Endodermal cell (in vitro differentiated cells): ENCODE measurements at regions not wholly inside any gene's neighbourhood (a gene's known extent, or its start where the extent isn't known, plus 50 kb on each side); places are given as distances from the start of the nearest gene placed in this dataset.

Experiments used
- DNase-seq: peaks from one replicate; pipeline ENCODE4 v3.0.0-alpha.2; 2017
- H3K27ac ChIP-seq: 2 replicates; pipeline ENCODE4 v1.5.1; 2013; ENCODE audit warnings: mild to moderate bottlenecking, low read depth, low read length, moderate library complexity
- H3K27me3 ChIP-seq: 2 replicates; pipeline ENCODE4 v1.6.1; 2013; ENCODE audit warnings: mild to moderate bottlenecking, low read length, moderate library complexity; ENCODE audit not compliant: insufficient read depth, control insufficient read depth, poor library complexity, severe bottlenecking
- H3K36me3 ChIP-seq: 2 replicates; pipeline ENCODE4 v1.7.0; 2013; ENCODE audit warnings: mild to moderate bottlenecking, low read length, moderate library complexity; ENCODE audit not compliant: control insufficient read depth, insufficient read depth
- H3K4me1 ChIP-seq: one replicate; pipeline ENCODE4 v1.7.0; 2013; ENCODE audit warnings: low read length; ENCODE audit not compliant: control insufficient read depth, insufficient read depth
- H3K4me3 ChIP-seq: 2 replicates; pipeline ENCODE4 v1.5.1; 2013; ENCODE audit warnings: mild to moderate bottlenecking, low read length, moderate library complexity
- H3K9ac ChIP-seq: 2 replicates; pipeline ENCODE4 v1.6.1; 2013; ENCODE audit warnings: mild to moderate bottlenecking, low read length, moderate library complexity; ENCODE audit not compliant: poor library complexity, severe bottlenecking; ENCODE audit errors: extremely low read depth
- H3K9me3 ChIP-seq: 2 replicates; pipeline ENCODE4 v1.6.1; 2013; ENCODE audit warnings: mild to moderate bottlenecking, low read length, moderate library complexity; ENCODE audit not compliant: control insufficient read depth
- H3K27ac Mint-ChIP-seq: 2 replicates; pipeline ENCODE4 v1.8.0; 2020; ENCODE audit warnings: mixed read lengths
- H3K27me3 Mint-ChIP-seq: 2 replicates; pipeline ENCODE4 v1.8.0; 2021; ENCODE audit warnings: mild to moderate bottlenecking, mixed read lengths; ENCODE audit not compliant: insufficient read depth
- H3K36me3 Mint-ChIP-seq: 2 replicates; pipeline ENCODE4 v1.8.0; 2020; ENCODE audit warnings: low read depth, mixed read lengths
- H3K4me1 Mint-ChIP-seq: 2 replicates; pipeline ENCODE4 v1.8.0; 2020; ENCODE audit warnings: mixed read lengths
- H3K4me3 Mint-ChIP-seq: 2 replicates; pipeline ENCODE4 v1.8.0; 2020; ENCODE audit warnings: mild to moderate bottlenecking, moderate library complexity, mixed read lengths
- H3K9me3 Mint-ChIP-seq: 2 replicates; pipeline ENCODE4 v1.8.0; 2020; ENCODE audit warnings: mild to moderate bottlenecking, mixed read lengths
- CTCF ChIP-seq: fragments of 200-600 bp; sonication (generic); conservative IDR thresholded peaks from 2 replicates; pipeline ENCODE4 v1.5.0; 2021; ENCODE audit warnings: antibody characterized with exemption, mild to moderate bottlenecking
- WGBS, 2 experiments: methylation state at CpG; one replicate each; pipeline versions ENCODE4 v1.1.5 to v1.1.7; 2013; ENCODE audit warnings: missing lambda C conversion rate in 2 of 2, mixed read lengths in 1 of 2; ENCODE audit not compliant: insufficient coverage in 1 of 2, insufficient read length in 1 of 2; 5-methylcytosine and 5-hydroxymethylcytosine counted together

GRCh38 chr4:34964613-34965012 lies 1279.7 kb downstream of the ARAP2 start:
- peaks cover 29% of the 10 kb centered on the region for H3K4me1 Mint-ChIP-seq
- peak overlapping the region; percentile 74 for H3K27ac Mint-ChIP-seq
- Histone ChIP-seq H3K4me1 (no peaks in the 10 kb centered on the region), H3K36me3 (no peaks in the 10 kb centered on the region), H3K9me3 (no peaks in the 10 kb centered on the region), H3K27me3 (no peaks in the 10 kb centered on the region), H3K9ac (no peak overlapping the region), H3K4me3 (peak overlapping the region; percentile 38), H3K27ac (no peak overlapping the region)
- no peak for DNase-seq
- no peaks in the 10 kb centered on the region for H3K9me3 Mint-ChIP-seq
- WGBS, 2 experiments, result 0% methylated on average over 1 of the region's 2 CpGs; no CpG with 5 or more reads in 1 of the 2 experiments
- no peaks in the 10 kb centered on the region for H3K27me3 Mint-ChIP-seq
- TF ChIP-seq CTCF, result no peak
- H3K4me3 Mint-ChIP-seq, result no peak overlapping the region
- no peaks in the 10 kb centered on the region for H3K36me3 Mint-ChIP-seq

GRCh38 chr4:34972189-34972588 lies 1272.1 kb downstream of the ARAP2 start:
- Mint-ChIP-seq H3K36me3 (no peaks in the 10 kb centered on the region), H3K4me3 (no peak overlapping the region), H3K27ac (no peak overlapping the region), H3K27me3 (no peaks in the 10 kb centered on the region), H3K9me3 (no peaks in the 10 kb centered on the region), H3K4me1 (peaks cover 21% of the 10 kb centered on the region)
- 86 to 97% methylated on average over 3 of the region's 3 CpGs for WGBS, 2 experiments
- Histone ChIP-seq H3K4me1 (no peaks in the 10 kb centered on the region), H3K9ac (no peak overlapping the region), H3K36me3 (no peaks in the 10 kb centered on the region), H3K27me3 (no peaks in the 10 kb centered on the region), H3K27ac (no peak overlapping the region), H3K9me3 (no peaks in the 10 kb centered on the region), H3K4me3 (no peak overlapping the region)
- DNase-seq, result no peak
- no peak for TF ChIP-seq CTCF

- no peak overlapping the region for H3K4me3 Mint-ChIP-seq
- H3K27ac Mint-ChIP-seq, result peak overlapping the region; percentile 16
- no peak for TF ChIP-seq CTCF
- Histone ChIP-seq H3K4me3 (no peak overlapping the region), H3K27me3 (no peaks in the 10 kb centered on the region), H3K36me3 (no peaks in the 10 kb centered on the region), H3K27ac (no peak overlapping the region), H3K4me1 (no peaks in the 10 kb centered on the region), H3K9me3 (no peaks in the 10 kb centered on the region), H3K9ac (no peak overlapping the region)
- no peaks in the 10 kb centered on the region for H3K9me3 Mint-ChIP-seq
- H3K36me3 Mint-ChIP-seq, result no peaks in the 10 kb centered on the region
- DNase-seq, result no peak
- H3K27me3 Mint-ChIP-seq, result no peaks in the 10 kb centered on the region
- H3K4me1 Mint-ChIP-seq, result peaks cover 17% of the 10 kb centered on the region
- 94% methylated on average over 3 of the region's 3 CpGs; no CpG with 5 or more reads in 1 of the 2 experiments for WGBS, 2 experiments
Measured at GRCh38 chr4:34973650-34974312, 1270.5 kb downstream of the ARAP2 start.
